ENCODE measurements at regions not wholly inside any gene's neighbourhood (a gene's known extent, or its start where the extent isn't known, plus 50 kb on each side); places are given as distances from the start of the nearest gene placed in this dataset.
A peak's percentile ranks its signal among the peaks of the same experiment; 100 is the strongest.

- DNase-seq: no peak
- Histone ChIP-seq H3K27ac (ENCODE audit: low read length) (no peak overlapping the region), H3K4me1 (ENCODE audit: control insufficient read depth, insufficient read depth, low read length) (no peaks in the 10 kb centered on the region), H3K9me3 (ENCODE audit: control insufficient read depth, low read depth, low read length) (no peaks in the 10 kb centered on the region), H3K36me3 (ENCODE audit: control insufficient read depth, insufficient read depth, low read length) (no peaks in the 10 kb centered on the region), H3K27me3 (ENCODE audit: control insufficient read depth, insufficient read depth, low read length) (no peaks in the 10 kb centered on the region), H3K4me3 (ENCODE audit: low read length) (no peak overlapping the region)
- 83% methylated on average over 1 of the region's 2 CpGs for WGBS (ENCODE audit: insufficient coverage, low lambda C conversion rate)
Observed at GRCh38 chr2:160912276-160912675, 248.0 kb upstream of the TANK start.

DNA sequence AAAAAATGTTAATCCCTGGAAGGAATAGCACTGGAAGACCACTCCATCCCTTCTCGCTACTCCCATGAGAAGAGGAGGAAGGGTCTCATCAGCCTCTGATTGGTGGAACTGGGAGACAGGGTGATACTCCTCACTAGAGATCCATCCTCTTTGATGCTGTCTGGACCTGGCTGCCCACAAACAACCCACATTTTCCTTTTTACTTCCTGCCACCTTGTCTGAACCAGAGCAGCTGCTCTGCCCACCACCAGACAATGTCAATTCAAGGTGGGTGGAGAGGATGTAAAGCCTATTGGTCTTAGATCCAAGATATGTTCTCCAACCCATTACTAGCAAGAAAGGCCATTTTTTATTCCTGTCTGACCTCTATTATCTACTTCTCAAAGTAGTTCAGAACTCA, 246.9 kb upstream of the TANK start:
- DNase-seq: no peak
- H3K27me3 ChIP-seq (ENCODE audit: control insufficient read depth, insufficient read depth, low read length): no peaks in the 10 kb centered on the region
- H3K4me1 ChIP-seq (ENCODE audit: control insufficient read depth, insufficient read depth, low read length): no peaks in the 10 kb centered on the region
- H3K27ac ChIP-seq (ENCODE audit: low read length): no peak overlapping the region
- H3K9me3 ChIP-seq (ENCODE audit: control insufficient read depth, low read depth, low read length): no peaks in the 10 kb centered on the region
- no CpG with 5 or more reads among the region's 1 CpG for WGBS (ENCODE audit: insufficient coverage, low lambda C conversion rate)
- H3K36me3 ChIP-seq (ENCODE audit: control insufficient read depth, insufficient read depth, low read length): no peaks in the 10 kb centered on the region
- H3K4me3 ChIP-seq (ENCODE audit: low read length): no peak overlapping the region

DNA sequence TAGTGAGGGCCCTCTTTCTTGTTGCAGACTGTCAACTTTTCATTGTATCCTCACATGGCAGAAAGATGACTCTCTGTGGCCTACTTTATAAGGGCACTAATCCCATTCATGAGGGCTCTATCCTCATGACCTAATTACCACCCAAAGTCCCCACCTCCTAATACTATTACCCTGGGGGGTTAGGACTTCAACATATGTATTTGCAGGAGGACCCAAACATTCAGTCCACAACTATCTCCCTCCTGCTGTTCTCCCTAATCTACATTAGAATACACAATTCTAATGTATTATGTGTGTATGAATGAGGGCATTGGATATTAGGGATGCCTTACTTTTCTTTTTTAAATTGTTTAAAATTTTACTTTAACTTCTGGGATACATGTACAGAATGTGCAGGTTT, 246.0 kb upstream of the TANK start:
- H3K27ac ChIP-seq (ENCODE audit: low read length): no peak overlapping the region
- no peak overlapping the region for H3K4me3 ChIP-seq (ENCODE audit: low read length)
- H3K36me3 ChIP-seq (ENCODE audit: control insufficient read depth, insufficient read depth, low read length): no peaks in the 10 kb centered on the region
- no peaks in the 10 kb centered on the region for H3K4me1 ChIP-seq (ENCODE audit: control insufficient read depth, insufficient read depth, low read length)
- no peak for DNase-seq
- no peaks in the 10 kb centered on the region for H3K9me3 ChIP-seq (ENCODE audit: control insufficient read depth, low read depth, low read length)
- H3K27me3 ChIP-seq (ENCODE audit: control insufficient read depth, insufficient read depth, low read length): no peaks in the 10 kb centered on the region

GRCh38 chr2:160916300-160916699, 243.9 kb upstream of the TANK start:
- DNase-seq: no peak
- no peaks in the 10 kb centered on the region for H3K27me3 ChIP-seq (ENCODE audit: control insufficient read depth, insufficient read depth, low read length)
- H3K9me3 ChIP-seq (ENCODE audit: control insufficient read depth, low read depth, low read length): no peaks in the 10 kb centered on the region
- no peaks in the 10 kb centered on the region for H3K4me1 ChIP-seq (ENCODE audit: control insufficient read depth, insufficient read depth, low read length)
- WGBS (ENCODE audit: insufficient coverage, low lambda C conversion rate): 80% methylated on average over 1 of the region's 1 CpG
- H3K27ac ChIP-seq (ENCODE audit: low read length): no peak overlapping the region
- H3K4me3 ChIP-seq (ENCODE audit: low read length): no peak overlapping the region
- no peaks in the 10 kb centered on the region for H3K36me3 ChIP-seq (ENCODE audit: control insufficient read depth, insufficient read depth, low read length)

DNA sequence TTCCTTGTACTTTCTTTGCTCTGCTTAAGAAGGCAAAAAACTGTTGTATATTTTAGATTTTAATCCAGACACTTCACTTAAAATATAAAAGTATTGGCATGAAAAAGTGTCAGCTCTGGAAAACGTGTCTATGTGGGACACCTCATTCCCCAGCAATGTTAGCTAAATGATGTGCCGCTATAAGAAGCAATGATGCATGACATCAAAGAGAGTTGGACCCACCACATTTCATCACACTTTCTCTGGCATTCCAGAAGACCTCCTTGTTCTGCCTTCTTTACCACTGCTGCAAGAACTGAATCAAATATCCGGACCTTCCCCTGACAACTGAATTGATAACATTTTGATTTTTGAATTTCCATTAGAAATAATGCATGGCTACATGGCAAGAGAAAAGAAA, 242.4 kb upstream of the TANK start:
- no peak overlapping the region for H3K4me3 ChIP-seq (ENCODE audit: low read length)
- H3K36me3 ChIP-seq (ENCODE audit: control insufficient read depth, insufficient read depth, low read length): no peaks in the 10 kb centered on the region
- H3K4me1 ChIP-seq (ENCODE audit: control insufficient read depth, insufficient read depth, low read length): no peaks in the 10 kb centered on the region
- no peak for DNase-seq
- no peaks in the 10 kb centered on the region for H3K9me3 ChIP-seq (ENCODE audit: control insufficient read depth, low read depth, low read length)
- H3K27me3 ChIP-seq (ENCODE audit: control insufficient read depth, insufficient read depth, low read length): no peaks in the 10 kb centered on the region
- H3K27ac ChIP-seq (ENCODE audit: low read length): no peak overlapping the region
- 75% methylated on average over 3 of the region's 3 CpGs for WGBS (ENCODE audit: insufficient coverage, low lambda C conversion rate)

GRCh38 chr2:160918258-160918657, 242.0 kb upstream of the TANK start:
- Histone ChIP-seq H3K9me3 (ENCODE audit: control insufficient read depth, low read depth, low read length) (no peaks in the 10 kb centered on the region), H3K4me3 (ENCODE audit: low read length) (no peak overlapping the region), H3K27me3 (ENCODE audit: control insufficient read depth, insufficient read depth, low read length) (no peaks in the 10 kb centered on the region), H3K27ac (ENCODE audit: low read length) (no peak overlapping the region), H3K36me3 (ENCODE audit: control insufficient read depth, insufficient read depth, low read length) (no peaks in the 10 kb centered on the region), H3K4me1 (ENCODE audit: control insufficient read depth, insufficient read depth, low read length) (no peaks in the 10 kb centered on the region)
- DNase-seq: no peak

GRCh38 chr2:160918906-160919503, 241.2 kb upstream of the TANK start:
- DNase-seq: peak in 1 of 2 donors; percentile 9
- H3K27ac ChIP-seq (ENCODE audit: low read length): no peak overlapping the region
- no peaks in the 10 kb centered on the region for H3K9me3 ChIP-seq (ENCODE audit: control insufficient read depth, low read depth, low read length)
- H3K4me3 ChIP-seq (ENCODE audit: low read length): no peak overlapping the region
- WGBS (ENCODE audit: insufficient coverage, low lambda C conversion rate): 0% methylated on average over 1 of the region's 4 CpGs
- no peaks in the 10 kb centered on the region for H3K4me1 ChIP-seq (ENCODE audit: control insufficient read depth, insufficient read depth, low read length)
- H3K36me3 ChIP-seq (ENCODE audit: control insufficient read depth, insufficient read depth, low read length): no peaks in the 10 kb centered on the region
- H3K27me3 ChIP-seq (ENCODE audit: control insufficient read depth, insufficient read depth, low read length): no peaks in the 10 kb centered on the region

- Histone ChIP-seq H3K27ac (ENCODE audit: low read length) (no peak overlapping the region), H3K9me3 (ENCODE audit: control insufficient read depth, low read depth, low read length) (no peaks in the 10 kb centered on the region), H3K4me3 (ENCODE audit: low read length) (no peak overlapping the region), H3K4me1 (ENCODE audit: control insufficient read depth, insufficient read depth, low read length) (no peaks in the 10 kb centered on the region), H3K27me3 (ENCODE audit: control insufficient read depth, insufficient read depth, low read length) (no peaks in the 10 kb centered on the region), H3K36me3 (ENCODE audit: control insufficient read depth, insufficient read depth, low read length) (no peaks in the 10 kb centered on the region)
- no peak for DNase-seq
- WGBS (ENCODE audit: insufficient coverage, low lambda C conversion rate): 67% methylated on average over 1 of the region's 1 CpG
Observed at GRCh38 chr2:160920061-160920460, 240.2 kb upstream of the TANK start.

DNA sequence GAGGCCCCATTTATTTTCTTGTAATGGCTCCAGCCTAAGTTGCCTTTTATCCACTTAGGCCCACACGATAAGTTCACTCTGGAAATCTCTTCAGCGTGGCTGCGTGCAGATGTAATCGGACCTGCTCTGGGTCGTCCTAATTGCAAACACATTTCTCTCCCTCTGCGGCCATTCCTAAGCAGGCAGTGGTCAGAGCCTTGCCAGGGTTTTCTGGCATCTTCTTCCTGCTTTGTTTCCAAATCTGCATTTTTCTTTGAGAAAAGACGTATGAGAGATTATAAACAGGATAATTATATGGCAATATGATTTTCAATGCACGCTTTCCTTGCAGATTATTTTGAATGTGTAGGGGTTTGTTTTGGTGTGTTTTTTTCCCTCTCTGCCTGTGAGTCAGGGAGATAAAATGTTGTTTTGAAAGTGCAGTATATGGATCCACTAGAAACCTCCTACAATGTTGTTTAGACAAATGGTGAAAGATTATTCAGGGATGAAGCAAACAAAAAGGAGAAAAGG, 239.4 kb upstream of the TANK start:
- Histone ChIP-seq H3K36me3 (ENCODE audit: control insufficient read depth, insufficient read depth, low read length) (no peaks in the 10 kb centered on the region), H3K9me3 (ENCODE audit: control insufficient read depth, low read depth, low read length) (no peaks in the 10 kb centered on the region), H3K4me1 (ENCODE audit: control insufficient read depth, insufficient read depth, low read length) (no peaks in the 10 kb centered on the region), H3K27me3 (ENCODE audit: control insufficient read depth, insufficient read depth, low read length) (no peaks in the 10 kb centered on the region), H3K27ac (ENCODE audit: low read length) (peak overlapping the region; percentile 32), H3K4me3 (ENCODE audit: low read length) (no peak overlapping the region)
- 58% methylated on average over 8 of the region's 8 CpGs for WGBS (ENCODE audit: insufficient coverage, low lambda C conversion rate)
- peak; percentile 15 to 37 for DNase-seq

- WGBS (ENCODE audit: insufficient coverage, low lambda C conversion rate): no CpG with 5 or more reads among the region's 4 CpGs
- no peaks in the 10 kb centered on the region for H3K9me3 ChIP-seq (ENCODE audit: control insufficient read depth, low read depth, low read length)
- no peaks in the 10 kb centered on the region for H3K36me3 ChIP-seq (ENCODE audit: control insufficient read depth, insufficient read depth, low read length)
- H3K4me1 ChIP-seq (ENCODE audit: control insufficient read depth, insufficient read depth, low read length): no peaks in the 10 kb centered on the region
- H3K4me3 ChIP-seq (ENCODE audit: low read length): no peak overlapping the region
- peak overlapping the region; percentile 32 for H3K27ac ChIP-seq (ENCODE audit: low read length)
- no peaks in the 10 kb centered on the region for H3K27me3 ChIP-seq (ENCODE audit: control insufficient read depth, insufficient read depth, low read length)
- DNase-seq: no peak
Observed at GRCh38 chr2:160921386-160921964, 238.8 kb upstream of the TANK start.

DNA sequence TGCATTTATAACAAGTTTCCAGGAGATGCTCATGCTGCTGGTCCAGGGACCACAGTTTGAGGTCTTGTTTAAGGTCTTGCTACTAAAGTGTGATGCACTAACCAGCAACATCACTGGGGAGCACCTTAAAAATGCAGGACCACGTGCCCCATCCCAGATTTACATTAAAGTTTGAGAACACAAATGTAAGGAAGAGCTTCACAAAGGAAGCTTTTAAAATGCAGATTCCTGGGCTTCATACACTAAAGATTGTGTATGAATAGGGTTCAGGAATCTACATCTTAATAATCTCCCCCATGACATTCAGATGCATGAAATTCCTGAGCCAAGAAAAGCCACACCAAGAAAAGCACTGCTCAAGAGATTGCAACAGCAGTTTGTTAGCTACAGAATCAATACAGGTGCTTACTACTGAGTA, 235.3 kb upstream of the TANK start:
- no peak for DNase-seq
- H3K4me1 ChIP-seq (ENCODE audit: control insufficient read depth, insufficient read depth, low read length): no peaks in the 10 kb centered on the region
- no peak overlapping the region for H3K27ac ChIP-seq (ENCODE audit: low read length)
- no peaks in the 10 kb centered on the region for H3K36me3 ChIP-seq (ENCODE audit: control insufficient read depth, insufficient read depth, low read length)
- no peaks in the 10 kb centered on the region for H3K9me3 ChIP-seq (ENCODE audit: control insufficient read depth, low read depth, low read length)
- H3K27me3 ChIP-seq (ENCODE audit: control insufficient read depth, insufficient read depth, low read length): no peaks in the 10 kb centered on the region
- 60% methylated on average over 1 of the region's 1 CpG for WGBS (ENCODE audit: insufficient coverage, low lambda C conversion rate)
- no peak overlapping the region for H3K4me3 ChIP-seq (ENCODE audit: low read length)

Data from large intestine (tissue), 3 donors.